Common myeloid progenitor, CD34-positive (primary cell): ENCODE measurements at regions not wholly inside any gene's neighbourhood (a gene's known extent, or its start where the extent isn't known, plus 50 kb on each side); places are given as distances from the start of the nearest gene placed in this dataset.
"Not testable (repeated sequence)": the region's sequence is repeated elsewhere in the genome, so short reads cannot be mapped to it uniquely, and the experiment has no call there.

Experiments used
- CTCF ChIA-PET: fragments of 350-600 bp; sonication (Branson Sonifier 250); formaldehyde crosslinking; loops from one replicate; lab custom pipeline; 2021; ENCODE audit warnings: antibody characterized with exemption; lab: Charles Lee
- POLR2A ChIA-PET: fragments of 350-600 bp; sonication (Branson Sonifier 250); formaldehyde crosslinking; loops from one replicate; lab custom pipeline; 2021; ENCODE audit warnings: antibody characterized with exemption; lab: Charles Lee
- DNase-seq, 3 donors: peaks; one replicate each; pipeline versions ENCODE4 v3.0.0 to v3.0.0-alpha.2; 2013
- H3K27ac ChIP-seq, 2 experiments: 1 replicate in 1 of 2; 2 replicates in 1 of 2; pipeline ENCODE4 v1.7.0; 2013; ENCODE audit warnings: inconsistent platforms in 2 of 2, low read length in 2 of 2, mild to moderate bottlenecking in 2 of 2, low read depth in 1 of 2, moderate library complexity in 1 of 2; ENCODE audit not compliant: severe bottlenecking in 2 of 2, insufficient read depth in 1 of 2, poor library complexity in 1 of 2
- H3K27me3 ChIP-seq, 5 experiments: replicated peaks in 2 of 5; 1 replicate in 3 of 5; 2 replicates in 2 of 5; pipeline versions ENCODE4 v1.6.1 to v1.7.0; 2013; ENCODE audit warnings: low read length in 4 of 5, mild to moderate bottlenecking in 2 of 5, moderate library complexity in 2 of 5, inconsistent platforms in 1 of 5; ENCODE audit not compliant: insufficient read depth in 5 of 5, control insufficient read depth in 4 of 5
- H3K36me3 ChIP-seq, 4 experiments: 1 replicate in 2 of 4; 2 replicates in 2 of 4; pipeline versions ENCODE4 v1.6.1 to v1.7.0; 2013; ENCODE audit warnings: low read length in 3 of 4, control low read depth in 1 of 4, mild to moderate bottlenecking in 1 of 4; ENCODE audit not compliant: control insufficient read depth in 4 of 4, insufficient read depth in 4 of 4
- H3K4me1 ChIP-seq, 4 experiments: 1 replicate in 3 of 4; 2 replicates in 1 of 4; pipeline versions ENCODE4 v1.6.1 to v1.7.1; 2013; ENCODE audit warnings: low read length in 3 of 4, mild to moderate bottlenecking in 3 of 4, control low read depth in 1 of 4, inconsistent platforms in 1 of 4, moderate library complexity in 1 of 4; ENCODE audit not compliant: control insufficient read depth in 4 of 4, insufficient read depth in 4 of 4; ENCODE audit errors: control extremely low read depth in 1 of 4
- H3K4me3 ChIP-seq, 7 experiments: 1 replicate in 4 of 7; 2 replicates in 3 of 7; pipeline versions ENCODE4 v1.5.1 to v1.7.0; 2013; ENCODE audit warnings: mild to moderate bottlenecking in 7 of 7, low read length in 6 of 7, moderate library complexity in 6 of 7, inconsistent platforms in 2 of 7, low read depth in 2 of 7, control low read depth in 1 of 7; ENCODE audit not compliant: insufficient read depth in 4 of 7, control insufficient read depth in 1 of 7; ENCODE audit errors: extremely low read depth in 1 of 7
- H3K9me3 ChIP-seq, 5 experiments: 1 replicate in 4 of 5; 2 replicates in 1 of 5; pipeline versions ENCODE4 v1.6.1 to v1.7.1; 2013; ENCODE audit warnings: low read length in 4 of 5, mild to moderate bottlenecking in 2 of 5, inconsistent platforms in 1 of 5, low read depth in 1 of 5, moderate library complexity in 1 of 5; ENCODE audit not compliant: control insufficient read depth in 4 of 5, insufficient read depth in 2 of 5; ENCODE audit errors: control extremely low read depth in 1 of 5
- WGBS: methylation state at CpG from one replicate; pipeline ENCODE4 v1.1.5; 2013; ENCODE audit not compliant: insufficient coverage; 5-methylcytosine and 5-hydroxymethylcytosine counted together

GRCh38 chr20:30356854-30357467, 900.5 kb upstream of the DEFB115 start:
- DNase-seq, H3K9me3 ChIP-seq, H3K36me3 ChIP-seq, H3K4me3 ChIP-seq, POLR2A ChIA-PET, H3K4me1 ChIP-seq, CTCF ChIA-PET, H3K27me3 ChIP-seq, H3K27ac ChIP-seq: not testable (repeated sequence)
- no CpG with 5 or more reads among the region's 2 CpGs for WGBS

- H3K27me3 ChIP-seq, H3K36me3 ChIP-seq, H3K27ac ChIP-seq, H3K4me1 ChIP-seq, DNase-seq, CTCF ChIA-PET, POLR2A ChIA-PET, H3K9me3 ChIP-seq, H3K4me3 ChIP-seq: not testable (repeated sequence)
- WGBS, result 82% methylated on average over 5 of the region's 13 CpGs
These were observed 895.7 kb upstream of the DEFB115 start for GRCh38 chr20:30361756-30362155.

GRCh38 chr20:30376430-30376766, 881.1 kb upstream of the DEFB115 start:
- H3K27ac ChIP-seq, POLR2A ChIA-PET: not testable (repeated sequence)
- H3K4me3 ChIP-seq, result peak overlapping the region in 6 of 7 experiments; percentile 43 to 81 (median 64)

GRCh38 chr20:30376767-30377658, 880.5 kb upstream of the DEFB115 start:
- POLR2A ChIA-PET, result no interaction called here
- no peaks in the 10 kb centered on the region for H3K27me3 ChIP-seq
- H3K36me3 ChIP-seq, result no peaks in the 10 kb centered on the region
- CTCF ChIA-PET, result no interaction called here
- DNase-seq, result peak; percentile 62 to 90 (median 85)
- H3K4me3 ChIP-seq, result peak overlapping the region; percentile 59 to 84 (median 72)
- no peaks in the 10 kb centered on the region for H3K4me1 ChIP-seq
- WGBS, result 49% methylated on average over 53 of the region's 70 CpGs
- H3K9me3 ChIP-seq, result no peaks in the 10 kb centered on the region
- H3K27ac ChIP-seq, result peak overlapping the region in 1 of 2 experiments; percentile 66

More at GRCh38 chr20:30376430-30376766, 881.1 kb upstream of the DEFB115 start:
- CTCF ChIA-PET, H3K4me1 ChIP-seq, H3K36me3 ChIP-seq, H3K9me3 ChIP-seq, H3K27me3 ChIP-seq, DNase-seq: not testable (repeated sequence)
- 71% methylated on average over 14 of the region's 14 CpGs for WGBS

GRCh38 chr20:30378317-30378716, 879.1 kb upstream of the DEFB115 start:
- no CpG with 5 or more reads among the region's 4 CpGs for WGBS
- POLR2A ChIA-PET, H3K27ac ChIP-seq, H3K4me1 ChIP-seq, H3K36me3 ChIP-seq, H3K9me3 ChIP-seq, H3K27me3 ChIP-seq, CTCF ChIA-PET, DNase-seq: not testable (repeated sequence)
- peak overlapping the region in 1 of 7 experiments; percentile 79 for H3K4me3 ChIP-seq

GRCh38 chr20:30378721-30379120, 878.7 kb upstream of the DEFB115 start:
- H3K4me1 ChIP-seq, POLR2A ChIA-PET, H3K27me3 ChIP-seq, H3K27ac ChIP-seq, CTCF ChIA-PET, H3K36me3 ChIP-seq, H3K4me3 ChIP-seq, H3K9me3 ChIP-seq, DNase-seq: not testable (repeated sequence)
- no CpG with 5 or more reads among the region's 1 CpG for WGBS

GRCh38 chr20:30384841-30385240, 872.6 kb upstream of the DEFB115 start:
- CTCF ChIA-PET, H3K27me3 ChIP-seq, H3K27ac ChIP-seq, H3K4me1 ChIP-seq, DNase-seq, H3K4me3 ChIP-seq, POLR2A ChIA-PET, H3K9me3 ChIP-seq, H3K36me3 ChIP-seq: not testable (repeated sequence)
- WGBS, result no CpG with 5 or more reads among the region's 6 CpGs
